Smooth muscle cell (in vitro differentiated cells): ENCODE measurements at regions not wholly inside any gene's neighbourhood (a gene's known extent, or its start where the extent isn't known, plus 50 kb on each side); places are given as distances from the start of the nearest gene placed in this dataset.

Experiments used
- DNase-seq: peaks from one replicate; lab custom pipeline; 2025; ENCODE audit not compliant: unreplicated experiment; lab: John Stamatoyannopoulos, UW
- H2AFZ ChIP-seq: fragments of 200-600 bp; sonication (generic); 2 replicates; pipeline ENCODE4 v1.6.0; 2016; ENCODE audit warnings: antibody characterized with exemption, low read depth, mild to moderate bottlenecking
- H3F3A ChIP-seq: fragments of 200-600 bp; sonication (generic); 2 replicates; pipeline ENCODE4 v1.6.0; 2017; ENCODE audit warnings: antibody characterized with exemption, low read depth
- H3K27ac ChIP-seq: fragments of 200-600 bp; sonication (generic); 2 replicates; pipeline ENCODE4 v1.5.1; 2016; ENCODE audit warnings: low read depth, mild to moderate bottlenecking
- H3K27me3 ChIP-seq: fragments of 200-600 bp; sonication (generic); 2 replicates; pipeline ENCODE4 v1.6.1; 2016; ENCODE audit warnings: low read depth, mild to moderate bottlenecking
- H3K36me3 ChIP-seq: fragments of 200-600 bp; sonication (generic); 2 replicates; pipeline ENCODE4 v1.5.1; 2016; ENCODE audit warnings: low read depth
- H3K4me1 ChIP-seq: fragments of 200-600 bp; sonication (generic); 2 replicates; pipeline ENCODE4 v1.5.1; 2016; ENCODE audit warnings: low read depth
- H3K4me2 ChIP-seq: fragments of 200-600 bp; sonication (generic); 2 replicates; pipeline ENCODE4 v1.6.0; 2016; ENCODE audit warnings: mild to moderate bottlenecking
- H3K4me3 ChIP-seq: fragments of 200-600 bp; sonication (generic); 2 replicates; pipeline ENCODE4 v1.5.1; 2016; ENCODE audit warnings: mild to moderate bottlenecking
- H3K79me2 ChIP-seq: fragments of 200-600 bp; sonication (generic); 2 replicates; pipeline ENCODE4 v1.6.0; 2016; ENCODE audit warnings: low read depth, mild to moderate bottlenecking
- H3K9ac ChIP-seq: fragments of 200-600 bp; sonication (generic); 2 replicates; pipeline ENCODE4 v1.6.0; 2016; ENCODE audit warnings: low read depth
- H3K9me3 ChIP-seq: fragments of 200-600 bp; sonication (generic); replicated peaks from 2 replicates; pipeline ENCODE4 v1.5.1; 2016; ENCODE audit warnings: low read depth
- H4K20me1 ChIP-seq: fragments of 200-600 bp; sonication (generic); 2 replicates; pipeline ENCODE4 v1.6.0; 2016; ENCODE audit warnings: low read depth
- CTCF ChIP-seq: fragments of 200-600 bp; sonication (generic); IDR thresholded peaks from 2 replicates; pipeline ENCODE4 v1.5.1; 2017; ENCODE audit warnings: borderline replicate concordance, mild to moderate bottlenecking, antibody characterized with exemption; ENCODE audit not compliant: insufficient read depth, poor library complexity, severe bottlenecking
- WGBS: methylation state at CpG from one replicate; pipeline ENCODE4 v1.1.7; 2016; ENCODE audit warnings: low lambda C conversion rate; 5-methylcytosine and 5-hydroxymethylcytosine counted together

- Histone ChIP-seq H3K36me3 (no peaks in the 10 kb centered on the region), H3K9ac (no peak overlapping the region), H3K4me3 (no peak overlapping the region), H4K20me1 (no peaks in the 10 kb centered on the region), H3K27ac (no peak overlapping the region), H3K27me3 (peaks cover 14% of the 10 kb centered on the region), H3K79me2 (no peaks in the 10 kb centered on the region), H3K9me3 (no peaks in the 10 kb centered on the region), H3F3A (peaks cover 7% of the 10 kb centered on the region), H3K4me2 (no peak overlapping the region), H3K4me1 (peaks cover 15% of the 10 kb centered on the region), H2AFZ (no peak overlapping the region)
- DNase-seq = no peak
- no peak for TF ChIP-seq CTCF
Observed at GRCh38 chr1:48054232-48054631, 57.0 kb upstream of the TRABD2B start.

GRCh38 chr1:48052923-48053291 lies 55.7 kb upstream of the TRABD2B start:
- Histone ChIP-seq H3K27ac (peak overlapping the region; percentile 47), H3K79me2 (no peaks in the 10 kb centered on the region), H3K27me3 (peaks cover 4% of the 10 kb centered on the region), H3F3A (peaks cover 16% of the 10 kb centered on the region), H3K9me3 (no peaks in the 10 kb centered on the region), H3K36me3 (no peaks in the 10 kb centered on the region), H3K9ac (no peak overlapping the region), H3K4me2 (peak overlapping the region; percentile 56), H4K20me1 (no peaks in the 10 kb centered on the region), H2AFZ (no peak overlapping the region), H3K4me1 (peaks cover 15% of the 10 kb centered on the region), H3K4me3 (no peak overlapping the region)
- no peak for TF ChIP-seq CTCF
- 91% methylated on average over 1 of the region's 1 CpG for WGBS
- no peak for DNase-seq

- WGBS = 66% methylated on average over 5 of the region's 5 CpGs
- H3K27me3 ChIP-seq = peaks cover 4% of the 10 kb centered on the region
- H3K79me2 ChIP-seq = no peaks in the 10 kb centered on the region
- no peak overlapping the region for H2AFZ ChIP-seq
- DNase-seq = no peak
- no peaks in the 10 kb centered on the region for H3K36me3 ChIP-seq
- no peak overlapping the region for H3K9ac ChIP-seq
- H3K4me1 ChIP-seq = peaks cover 22% of the 10 kb centered on the region
- no peak for TF ChIP-seq CTCF
- no peaks in the 10 kb centered on the region for H4K20me1 ChIP-seq
- H3F3A ChIP-seq = peaks cover 16% of the 10 kb centered on the region
- peak overlapping the region; percentile 26 for H3K4me2 ChIP-seq
- peak overlapping the region; percentile 47 for H3K27ac ChIP-seq
- no peaks in the 10 kb centered on the region for H3K9me3 ChIP-seq
- no peak overlapping the region for H3K4me3 ChIP-seq
Observed at GRCh38 chr1:48051466-48052126, 54.4 kb upstream of the TRABD2B start.

- Histone ChIP-seq H3K36me3 (no peaks in the 10 kb centered on the region), H3K9ac (no peak overlapping the region), H2AFZ (no peak overlapping the region), H3K4me3 (no peak overlapping the region), H4K20me1 (no peaks in the 10 kb centered on the region), H3K9me3 (no peaks in the 10 kb centered on the region), H3K79me2 (no peaks in the 10 kb centered on the region), H3K4me2 (peak overlapping the region; percentile 68), H3K27me3 (peaks cover 4% of the 10 kb centered on the region), H3F3A (peaks cover 16% of the 10 kb centered on the region), H3K27ac (peak overlapping the region; percentile 80), H3K4me1 (peaks cover 22% of the 10 kb centered on the region)
- WGBS = 36% methylated on average over 8 of the region's 8 CpGs
- TF ChIP-seq CTCF = no peak
- DNase-seq = no peak
Observed at GRCh38 chr1:48049823-48050535, 52.8 kb upstream of the TRABD2B start.
